Sigmoid colon (tissue), 4 donors: ENCODE measurements at regions not wholly inside any gene's neighbourhood (a gene's known extent, or its start where the extent isn't known, plus 50 kb on each side); places are given as distances from the start of the nearest gene placed in this dataset.

ENCODE experiments used
- EP300 ChIP-seq, 4 donors: sonication (generic); formaldehyde crosslinking; IDR thresholded peaks; one replicate each; pipeline ENCODE4 v1.6.1; 2017; ENCODE audit warnings: antibody characterized with exemption in 4 of 4
- POLR2A ChIP-seq, 2 donors: fragments of 450-650 bp; IDR thresholded peaks; one replicate each; pipeline ENCODE4 v1.6.1; 2016; ENCODE audit warnings: antibody characterized with exemption in 2 of 2, mild to moderate bottlenecking in 2 of 2, moderate library complexity in 2 of 2
- POLR2AphosphoS5 ChIP-seq, 4 donors: sonication (generic); formaldehyde crosslinking; IDR thresholded peaks; one replicate each; pipeline ENCODE4 v1.6.1; 2017; ENCODE audit warnings: antibody characterized with exemption in 4 of 4
- TF ChIP-seq, protein P1 (sequence below), 4 experiments: fragments of 450-650 bp in 3 of 4; fragments of 200-600 bp in 1 of 4; IDR thresholded peaks; one replicate each; pipeline ENCODE4 v1.5.1; 2016 to 2019; ENCODE audit warnings: antibody characterized with exemption in 4 of 4, mild to moderate bottlenecking in 3 of 4, moderate library complexity in 2 of 4

DNA sequence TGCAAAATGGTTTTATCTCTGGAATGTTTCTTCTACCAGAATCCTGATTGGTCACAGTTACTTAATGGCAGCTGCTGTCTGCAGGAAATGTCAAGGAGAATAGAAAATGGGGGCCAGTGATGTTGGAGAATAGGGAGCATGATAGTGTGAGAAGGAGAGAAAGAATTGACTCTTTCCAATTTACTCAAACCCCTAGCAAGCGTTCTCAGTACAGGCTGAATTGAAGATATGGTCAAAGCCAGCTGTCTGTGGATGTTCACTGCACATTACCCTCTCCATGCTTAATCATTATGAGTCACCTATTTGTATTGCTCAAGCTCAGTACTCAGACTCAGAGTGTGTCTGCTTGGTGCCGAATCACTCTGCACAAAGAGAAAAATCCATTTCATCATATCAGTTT is 57.8 kb upstream of the FAM47B start:
- TF ChIP-seq, protein P1, sequence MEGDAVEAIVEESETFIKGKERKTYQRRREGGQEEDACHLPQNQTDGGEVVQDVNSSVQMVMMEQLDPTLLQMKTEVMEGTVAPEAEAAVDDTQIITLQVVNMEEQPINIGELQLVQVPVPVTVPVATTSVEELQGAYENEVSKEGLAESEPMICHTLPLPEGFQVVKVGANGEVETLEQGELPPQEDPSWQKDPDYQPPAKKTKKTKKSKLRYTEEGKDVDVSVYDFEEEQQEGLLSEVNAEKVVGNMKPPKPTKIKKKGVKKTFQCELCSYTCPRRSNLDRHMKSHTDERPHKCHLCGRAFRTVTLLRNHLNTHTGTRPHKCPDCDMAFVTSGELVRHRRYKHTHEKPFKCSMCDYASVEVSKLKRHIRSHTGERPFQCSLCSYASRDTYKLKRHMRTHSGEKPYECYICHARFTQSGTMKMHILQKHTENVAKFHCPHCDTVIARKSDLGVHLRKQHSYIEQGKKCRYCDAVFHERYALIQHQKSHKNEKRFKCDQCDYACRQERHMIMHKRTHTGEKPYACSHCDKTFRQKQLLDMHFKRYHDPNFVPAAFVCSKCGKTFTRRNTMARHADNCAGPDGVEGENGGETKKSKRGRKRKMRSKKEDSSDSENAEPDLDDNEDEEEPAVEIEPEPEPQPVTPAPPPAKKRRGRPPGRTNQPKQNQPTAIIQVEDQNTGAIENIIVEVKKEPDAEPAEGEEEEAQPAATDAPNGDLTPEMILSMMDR (IDR thresholded peaks at IDR 0.05) = no peak
- TF ChIP-seq POLR2A (IDR thresholded peaks at IDR 0.05) (no peak), EP300 (IDR thresholded peaks at IDR 0.05) (no peak), POLR2AphosphoS5 (IDR thresholded peaks at IDR 0.05) (no peak)
